ENCODE measurements at regions not wholly inside any gene's neighbourhood (a gene's known extent, or its start where the extent isn't known, plus 50 kb on each side); places are given as distances from the start of the nearest gene placed in this dataset.

DNA sequence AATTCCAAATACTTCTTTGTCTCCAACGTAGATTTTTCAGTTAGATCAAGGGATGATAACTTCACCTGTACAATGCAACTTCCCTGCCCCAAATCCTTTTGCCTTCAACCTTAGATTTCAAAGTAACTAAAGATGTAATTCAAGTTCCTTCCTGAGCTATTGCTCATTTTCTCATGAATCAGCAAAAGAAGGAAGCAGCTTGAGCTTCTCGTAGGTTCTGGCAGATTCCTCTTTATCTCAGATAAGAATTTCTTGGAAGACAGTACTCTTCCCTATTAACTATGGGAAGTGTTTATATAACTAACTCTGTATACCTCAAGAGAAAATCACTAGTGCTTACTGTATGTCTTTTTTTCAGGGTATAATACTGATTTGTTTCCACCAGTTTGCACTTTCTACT is 203.8 kb downstream of the RASSF9 start:
- Histone ChIP-seq H4K20me1 (ENCODE audit: insufficient read depth, low read length) (no peaks in the 10 kb centered on the region), H3K27me3 (ENCODE audit: insufficient read depth, low read length) (no peaks in the 10 kb centered on the region)
- TF ChIP-seq EZH2 (IDR thresholded peaks at IDR 0.05; ENCODE audit: borderline replicate concordance, low read length) = no peak

DNA sequence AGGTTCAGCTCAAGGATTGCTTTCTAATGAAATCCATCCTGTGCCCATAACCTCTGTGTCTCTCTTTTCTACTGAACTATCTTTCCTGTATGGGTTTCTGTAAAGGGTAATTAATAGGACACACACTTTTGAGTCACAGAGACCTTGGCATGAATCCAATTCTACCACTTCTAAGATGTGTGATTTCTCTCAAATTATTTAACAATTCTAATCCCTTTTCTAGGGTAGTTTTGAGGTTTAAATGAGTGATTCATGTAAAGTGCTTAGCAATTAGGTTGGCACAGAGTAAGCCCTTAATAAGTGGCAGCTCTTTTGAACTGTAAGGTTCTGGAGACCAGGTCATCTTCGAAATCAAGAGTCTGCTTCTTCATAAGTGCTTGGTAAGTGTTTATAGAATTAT is 202.7 kb downstream of the RASSF9 start:
- Histone ChIP-seq H4K20me1 (ENCODE audit: insufficient read depth, low read length) (no peaks in the 10 kb centered on the region), H3K9me3 (ENCODE audit: low read length) (no peaks in the 10 kb centered on the region), H2AFZ (ENCODE audit: low read length) (no peak overlapping the region), H3F3A (ENCODE audit: insufficient read depth, low read length) (no peaks in the 10 kb centered on the region), H3K27me3 (ENCODE audit: insufficient read depth, low read length) (no peaks in the 10 kb centered on the region), H3K79me2 (ENCODE audit: insufficient read depth, low read length) (no peaks in the 10 kb centered on the region), H3K4me2 (ENCODE audit: low read length) (no peak overlapping the region), H3K4me3 (ENCODE audit: low read depth, low read length, poor library complexity, severe bottlenecking) (no peak overlapping the region), H3K9me2 (ENCODE audit: low read depth, low read length) (no peaks in the 10 kb centered on the region; the same call in 1 of the 2 replicates), H3K9ac (ENCODE audit: low read length) (no peak overlapping the region), H3K36me3 (ENCODE audit: insufficient read depth, low read length) (no peaks in the 10 kb centered on the region), H3K27ac (ENCODE audit: low read depth, low read length, poor library complexity, severe bottlenecking) (no peak overlapping the region), H3K4me1 (ENCODE audit: insufficient read depth, low read length, severe bottlenecking) (no peaks in the 10 kb centered on the region)
- TF ChIP-seq, protein P1, sequence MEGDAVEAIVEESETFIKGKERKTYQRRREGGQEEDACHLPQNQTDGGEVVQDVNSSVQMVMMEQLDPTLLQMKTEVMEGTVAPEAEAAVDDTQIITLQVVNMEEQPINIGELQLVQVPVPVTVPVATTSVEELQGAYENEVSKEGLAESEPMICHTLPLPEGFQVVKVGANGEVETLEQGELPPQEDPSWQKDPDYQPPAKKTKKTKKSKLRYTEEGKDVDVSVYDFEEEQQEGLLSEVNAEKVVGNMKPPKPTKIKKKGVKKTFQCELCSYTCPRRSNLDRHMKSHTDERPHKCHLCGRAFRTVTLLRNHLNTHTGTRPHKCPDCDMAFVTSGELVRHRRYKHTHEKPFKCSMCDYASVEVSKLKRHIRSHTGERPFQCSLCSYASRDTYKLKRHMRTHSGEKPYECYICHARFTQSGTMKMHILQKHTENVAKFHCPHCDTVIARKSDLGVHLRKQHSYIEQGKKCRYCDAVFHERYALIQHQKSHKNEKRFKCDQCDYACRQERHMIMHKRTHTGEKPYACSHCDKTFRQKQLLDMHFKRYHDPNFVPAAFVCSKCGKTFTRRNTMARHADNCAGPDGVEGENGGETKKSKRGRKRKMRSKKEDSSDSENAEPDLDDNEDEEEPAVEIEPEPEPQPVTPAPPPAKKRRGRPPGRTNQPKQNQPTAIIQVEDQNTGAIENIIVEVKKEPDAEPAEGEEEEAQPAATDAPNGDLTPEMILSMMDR (IDR thresholded peaks at IDR 0.05; ENCODE audit: low read length) = no peak
- no peak for TF ChIP-seq EZH2 (IDR thresholded peaks at IDR 0.05; ENCODE audit: borderline replicate concordance, low read length)

More for the DNA sequence above, 203.8 kb downstream of the RASSF9 start:
- H3K27ac ChIP-seq (ENCODE audit: low read depth, low read length, poor library complexity, severe bottlenecking) = no peak overlapping the region
- no peaks in the 10 kb centered on the region for H3K9me2 ChIP-seq (ENCODE audit: low read depth, low read length)
- H2AFZ ChIP-seq (ENCODE audit: low read length) = no peak overlapping the region
- H3K9ac ChIP-seq (ENCODE audit: low read length) = no peak overlapping the region
- no peak overlapping the region for H3K4me3 ChIP-seq (ENCODE audit: low read depth, low read length, poor library complexity, severe bottlenecking)
- H3K4me1 ChIP-seq (ENCODE audit: insufficient read depth, low read length, severe bottlenecking) = no peaks in the 10 kb centered on the region
- no peak overlapping the region for H3K4me2 ChIP-seq (ENCODE audit: low read length)
- no peaks in the 10 kb centered on the region for H3K36me3 ChIP-seq (ENCODE audit: insufficient read depth, low read length)
- no peaks in the 10 kb centered on the region for H3K9me3 ChIP-seq (ENCODE audit: low read length)
- no peaks in the 10 kb centered on the region for H3F3A ChIP-seq (ENCODE audit: insufficient read depth, low read length)
- no peaks in the 10 kb centered on the region for H3K79me2 ChIP-seq (ENCODE audit: insufficient read depth, low read length)

DNA sequence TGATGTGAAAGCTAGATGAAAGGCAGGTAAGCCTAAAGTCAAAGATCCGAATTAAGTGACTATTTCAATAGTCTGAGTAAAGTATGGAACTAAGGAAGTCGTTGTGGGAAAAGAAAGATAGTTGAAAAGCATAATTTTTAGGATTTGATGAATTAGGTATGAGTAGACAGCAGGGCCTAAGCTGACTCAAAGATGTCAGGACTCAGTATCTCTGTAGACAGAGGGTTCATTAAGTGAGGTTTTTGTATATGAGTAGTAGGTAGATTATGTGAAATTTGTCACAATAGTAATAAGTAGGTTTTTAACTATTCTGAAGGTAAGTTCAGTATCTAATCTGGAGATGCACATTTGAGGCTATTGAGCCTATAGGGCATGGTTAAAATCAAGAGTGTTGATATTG is 196.4 kb downstream of the RASSF9 start:
- no peak overlapping the region for H2AFZ ChIP-seq (ENCODE audit: low read length)
- no peaks in the 10 kb centered on the region for H3K79me2 ChIP-seq (ENCODE audit: insufficient read depth, low read length)
- H3F3A ChIP-seq (ENCODE audit: insufficient read depth, low read length) = no peaks in the 10 kb centered on the region
- H3K4me3 ChIP-seq (ENCODE audit: low read depth, low read length, poor library complexity, severe bottlenecking) = no peak overlapping the region
- no peaks in the 10 kb centered on the region for H3K9me3 ChIP-seq (ENCODE audit: low read length)
- H3K36me3 ChIP-seq (ENCODE audit: insufficient read depth, low read length) = no peaks in the 10 kb centered on the region
- H3K27me3 ChIP-seq (ENCODE audit: insufficient read depth, low read length) = no peaks in the 10 kb centered on the region
- no peaks in the 10 kb centered on the region for H3K4me1 ChIP-seq (ENCODE audit: insufficient read depth, low read length, severe bottlenecking)
- H3K9ac ChIP-seq (ENCODE audit: low read length) = no peak overlapping the region
- no peaks in the 10 kb centered on the region; the same call in 1 of the 2 replicates for H3K9me2 ChIP-seq (ENCODE audit: low read depth, low read length)
- H3K4me2 ChIP-seq (ENCODE audit: low read length) = no peak overlapping the region
- no peak overlapping the region for H3K27ac ChIP-seq (ENCODE audit: low read depth, low read length, poor library complexity, severe bottlenecking)
- no peaks in the 10 kb centered on the region for H4K20me1 ChIP-seq (ENCODE audit: insufficient read depth, low read length)
- no peak for TF ChIP-seq EZH2 (IDR thresholded peaks at IDR 0.05; ENCODE audit: borderline replicate concordance, low read length)
- TF ChIP-seq, protein P1 (IDR thresholded peaks at IDR 0.05; ENCODE audit: low read length) = no peak

DNA sequence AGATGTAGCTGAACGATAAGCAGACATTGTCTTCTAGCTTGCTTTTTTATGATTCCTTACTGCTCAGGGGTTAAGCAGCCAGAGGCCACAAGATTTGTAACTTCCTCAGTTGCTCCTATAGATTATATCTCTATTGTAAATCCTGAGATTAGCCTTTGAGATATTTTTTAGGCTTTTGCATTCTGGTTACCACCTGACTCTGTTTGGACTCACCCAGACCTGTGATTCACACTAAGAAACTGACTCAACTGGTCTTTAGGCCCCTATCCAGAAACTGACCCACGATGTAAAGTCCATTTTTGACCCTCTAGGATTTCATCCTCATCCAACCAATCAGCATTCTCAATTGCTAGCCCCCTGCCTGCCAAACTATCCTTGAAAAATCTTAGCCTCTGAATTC is 194.4 kb downstream of the RASSF9 start:
- no peak overlapping the region for H2AFZ ChIP-seq (ENCODE audit: low read length)
- no peak overlapping the region for H3K4me2 ChIP-seq (ENCODE audit: low read length)
- H3K4me3 ChIP-seq (ENCODE audit: low read depth, low read length, poor library complexity, severe bottlenecking) = no peak overlapping the region
- no peaks in the 10 kb centered on the region; the same call in 1 of the 2 replicates for H3K9me2 ChIP-seq (ENCODE audit: low read depth, low read length)
- no peaks in the 10 kb centered on the region for H3K36me3 ChIP-seq (ENCODE audit: insufficient read depth, low read length)
- no peaks in the 10 kb centered on the region for H3F3A ChIP-seq (ENCODE audit: insufficient read depth, low read length)
- no peaks in the 10 kb centered on the region for H3K4me1 ChIP-seq (ENCODE audit: insufficient read depth, low read length, severe bottlenecking)
- no peak overlapping the region for H3K9ac ChIP-seq (ENCODE audit: low read length)
- no peaks in the 10 kb centered on the region for H3K27me3 ChIP-seq (ENCODE audit: insufficient read depth, low read length)
- H3K27ac ChIP-seq (ENCODE audit: low read depth, low read length, poor library complexity, severe bottlenecking) = no peak overlapping the region
- TF ChIP-seq, protein P1 (IDR thresholded peaks at IDR 0.05; ENCODE audit: low read length) = no peak
- no peak for TF ChIP-seq EZH2 (IDR thresholded peaks at IDR 0.05; ENCODE audit: borderline replicate concordance, low read length)
- H3K9me3 ChIP-seq (ENCODE audit: low read length) = no peaks in the 10 kb centered on the region
- no peaks in the 10 kb centered on the region for H4K20me1 ChIP-seq (ENCODE audit: insufficient read depth, low read length)
- H3K79me2 ChIP-seq (ENCODE audit: insufficient read depth, low read length) = no peaks in the 10 kb centered on the region
